ENCODE measurements at regions not wholly inside any gene's neighbourhood (a gene's known extent, or its start where the extent isn't known, plus 50 kb on each side); places are given as distances from the start of the nearest gene placed in this dataset.

DNA sequence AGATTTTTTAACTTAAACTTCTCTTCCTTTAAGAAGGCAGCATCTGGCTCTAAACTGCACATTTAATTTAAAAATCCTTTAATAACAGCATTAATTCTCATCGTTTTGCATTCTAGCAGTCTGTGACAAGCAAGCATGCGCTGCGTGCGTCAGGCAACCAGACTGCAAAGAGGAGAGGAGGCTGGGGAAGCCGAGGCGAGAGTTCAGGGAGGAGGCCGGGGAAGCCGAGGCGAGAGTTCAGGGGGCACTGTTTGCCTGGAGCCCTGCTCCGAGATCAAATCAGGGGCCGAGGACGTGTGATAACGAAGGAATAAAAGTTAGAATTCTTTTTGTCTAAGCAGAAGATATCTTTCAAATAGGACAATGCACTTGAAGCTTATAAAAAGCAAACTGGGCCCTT, 435.7 kb downstream of the EFNB2 start:
- no peak for DNase-seq
- intact Hi-C loops (cut with DNase I; ENCODE audit: low total_unique reads), result no loop called here
- H3K27me3 ChIP-seq, result no peaks in the 10 kb centered on the region
- no peaks in the 10 kb centered on the region for H3K9me3 ChIP-seq
- no peaks in the 10 kb centered on the region for H3K4me1 ChIP-seq
- H3K27ac ChIP-seq, result no peak overlapping the region
- TF ChIP-seq CTCF (IDR thresholded peaks at IDR 0.05) (no peak), POLR2A (IDR thresholded peaks at IDR 0.05) (no peak)
- H3K36me3 ChIP-seq, result no peaks in the 10 kb centered on the region
- no peak overlapping the region for H3K4me3 ChIP-seq

- H3K4me3 ChIP-seq, result no peak overlapping the region
- no peaks in the 10 kb centered on the region for H3K4me1 ChIP-seq
- TF ChIP-seq POLR2A (IDR thresholded peaks at IDR 0.05) (no peak), CTCF (IDR thresholded peaks at IDR 0.05) (no peak)
- no peak overlapping the region for H3K27ac ChIP-seq
- no peaks in the 10 kb centered on the region for H3K9me3 ChIP-seq
- DNase-seq, result no peak
- intact Hi-C loops (cut with DNase I; ENCODE audit: low total_unique reads), result no loop called here
- no peaks in the 10 kb centered on the region for H3K36me3 ChIP-seq
- no peaks in the 10 kb centered on the region for H3K27me3 ChIP-seq
These were observed 436.7 kb downstream of the EFNB2 start for GRCh38 chr13:106098778-106099177.

DNA sequence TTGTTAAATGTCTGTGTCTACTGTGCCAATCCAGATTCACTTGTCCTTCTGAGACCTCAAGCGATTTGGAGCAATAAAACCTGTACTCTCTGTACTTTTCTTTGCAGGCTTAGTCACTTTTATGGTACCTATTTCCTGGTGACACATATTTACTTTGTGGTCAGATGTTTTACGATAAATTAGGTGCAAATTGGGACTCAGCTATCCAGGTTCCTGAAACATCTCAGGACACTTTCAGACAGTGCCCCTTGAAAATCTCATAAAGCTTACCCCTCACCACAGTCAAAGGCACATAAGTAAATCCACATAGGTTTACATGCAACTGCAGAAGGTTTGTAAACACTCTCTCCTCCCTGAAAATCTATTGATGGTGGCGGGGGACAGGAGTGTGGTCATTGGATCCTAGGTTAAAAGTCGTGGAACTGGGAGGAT, 438.8 kb downstream of the EFNB2 start:
- no peaks in the 10 kb centered on the region for H3K4me1 ChIP-seq
- no peak overlapping the region for H3K4me3 ChIP-seq
- DNase-seq, result no peak
- TF ChIP-seq CTCF (IDR thresholded peaks at IDR 0.05), result no peak
- no peak for TF ChIP-seq POLR2A (IDR thresholded peaks at IDR 0.05)
- H3K27me3 ChIP-seq, result no peaks in the 10 kb centered on the region
- no peak overlapping the region for H3K27ac ChIP-seq
- intact Hi-C loops (cut with DNase I; ENCODE audit: low total_unique reads), result no loop called here
- H3K36me3 ChIP-seq, result no peaks in the 10 kb centered on the region
- H3K9me3 ChIP-seq, result no peaks in the 10 kb centered on the region

DNA sequence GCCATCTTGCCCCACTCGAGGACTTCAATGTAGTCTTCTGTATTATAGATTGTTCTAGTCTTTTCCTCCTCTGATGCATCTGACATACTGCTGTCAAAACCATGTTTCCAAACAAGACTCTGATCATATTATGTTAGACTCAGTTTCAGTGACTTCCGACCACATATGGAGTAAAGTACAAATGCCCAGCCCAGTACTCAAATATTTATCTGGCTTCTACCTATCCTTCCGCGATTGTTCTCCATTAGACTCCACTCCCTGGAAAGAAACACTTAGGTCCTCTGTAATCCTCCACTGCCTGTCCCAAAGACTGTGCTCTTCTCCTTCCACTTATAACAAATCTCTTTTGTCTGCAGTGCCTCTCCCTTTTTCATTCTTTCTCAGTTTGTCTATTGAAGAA, 439.5 kb downstream of the EFNB2 start:
- DNase-seq, result no peak
- Histone ChIP-seq H3K27ac (no peak overlapping the region), H3K36me3 (no peaks in the 10 kb centered on the region), H3K4me3 (no peak overlapping the region), H3K27me3 (no peaks in the 10 kb centered on the region), H3K9me3 (no peaks in the 10 kb centered on the region), H3K4me1 (no peaks in the 10 kb centered on the region)
- intact Hi-C loops (cut with DNase I; ENCODE audit: low total_unique reads), result no loop called here
- TF ChIP-seq POLR2A (IDR thresholded peaks at IDR 0.05) (no peak), CTCF (IDR thresholded peaks at IDR 0.05) (no peak)

GRCh38 chr13:106095406-106095805, 440.1 kb downstream of the EFNB2 start:
- H3K4me3 ChIP-seq, result no peak overlapping the region
- H3K27ac ChIP-seq, result no peak overlapping the region
- DNase-seq, result no peak
- H3K27me3 ChIP-seq, result no peaks in the 10 kb centered on the region
- intact Hi-C loops (cut with DNase I; ENCODE audit: low total_unique reads), result no loop called here
- no peak for TF ChIP-seq CTCF (IDR thresholded peaks at IDR 0.05)
- no peak for TF ChIP-seq POLR2A (IDR thresholded peaks at IDR 0.05)
- no peaks in the 10 kb centered on the region for H3K9me3 ChIP-seq
- no peaks in the 10 kb centered on the region for H3K36me3 ChIP-seq
- no peaks in the 10 kb centered on the region for H3K4me1 ChIP-seq
